ENCODE measurements at regions not wholly inside any gene's neighbourhood (a gene's known extent, or its start where the extent isn't known, plus 50 kb on each side); places are given as distances from the start of the nearest gene placed in this dataset.
"Not testable (repeated sequence)": the region's sequence is repeated elsewhere in the genome, so short reads cannot be mapped to it uniquely, and the experiment has no call there.

- peaks cover 29% of the 10 kb centered on the region for H3K4me1 Mint-ChIP-seq (ENCODE audit: low read depth)
- H3K27ac Mint-ChIP-seq, result no peak overlapping the region
- H3K36me3 Mint-ChIP-seq, result no peaks in the 10 kb centered on the region
- no peaks in the 10 kb centered on the region for H3K9me3 Mint-ChIP-seq (ENCODE audit: low read depth)
- H3K27me3 Mint-ChIP-seq, result no peaks in the 10 kb centered on the region
- no peak overlapping the region for H3K4me3 Mint-ChIP-seq
Measured at GRCh38 chr6:111925296-111925695, 52.0 kb upstream of the FYN start.

GRCh38 chr6:111926731-111927302 is 53.6 kb upstream of the FYN start:
- H3K36me3 Mint-ChIP-seq, result peaks cover 3% of the 10 kb centered on the region
- peaks cover 26% of the 10 kb centered on the region for H3K4me1 Mint-ChIP-seq (ENCODE audit: low read depth)
- no peak overlapping the region for H3K27ac Mint-ChIP-seq
- peaks cover 4% of the 10 kb centered on the region for H3K9me3 Mint-ChIP-seq (ENCODE audit: low read depth)
- H3K4me3 Mint-ChIP-seq, result no peak overlapping the region
- no peaks in the 10 kb centered on the region for H3K27me3 Mint-ChIP-seq

GRCh38 chr6:111927321-111927720 is 54.1 kb upstream of the FYN start:
- Mint-ChIP-seq H3K27ac (no peak overlapping the region), H3K27me3 (no peaks in the 10 kb centered on the region), H3K36me3 (peaks cover 7% of the 10 kb centered on the region), H3K9me3 (ENCODE audit: low read depth) (peaks cover 9% of the 10 kb centered on the region), H3K4me1 (ENCODE audit: low read depth) (peaks cover 23% of the 10 kb centered on the region), H3K4me3 (no peak overlapping the region)

GRCh38 chr6:111928139-111928538 is 54.9 kb upstream of the FYN start:
- Mint-ChIP-seq H3K27me3 (no peaks in the 10 kb centered on the region), H3K36me3 (peaks cover 7% of the 10 kb centered on the region), H3K27ac (no peak overlapping the region), H3K4me3 (no peak overlapping the region), H3K9me3 (ENCODE audit: low read depth) (peaks cover 15% of the 10 kb centered on the region), H3K4me1 (ENCODE audit: low read depth) (peaks cover 18% of the 10 kb centered on the region)

GRCh38 chr6:111934611-111935010 is 61.4 kb upstream of the FYN start:
- not testable (repeated sequence) for H3K27ac Mint-ChIP-seq; H3K4me3 Mint-ChIP-seq; H3K27me3 Mint-ChIP-seq; H3K4me1 Mint-ChIP-seq (ENCODE audit: low read depth)
- Mint-ChIP-seq H3K9me3 (ENCODE audit: low read depth) (peaks cover 15% of the 10 kb centered on the region), H3K36me3 (peaks cover 11% of the 10 kb centered on the region)

GRCh38 chr6:111936718-111937117 is 63.5 kb upstream of the FYN start:
- Mint-ChIP-seq H3K27ac (no peak overlapping the region), H3K36me3 (peaks cover 10% of the 10 kb centered on the region), H3K9me3 (ENCODE audit: low read depth) (peaks cover 12% of the 10 kb centered on the region), H3K4me3 (no peak overlapping the region), H3K4me1 (ENCODE audit: low read depth) (no peaks in the 10 kb centered on the region), H3K27me3 (no peaks in the 10 kb centered on the region)

GRCh38 chr6:111938710-111939109 is 65.5 kb upstream of the FYN start:
- Mint-ChIP-seq H3K27me3 (no peaks in the 10 kb centered on the region), H3K27ac (no peak overlapping the region), H3K4me3 (no peak overlapping the region), H3K36me3 (peaks cover 3% of the 10 kb centered on the region), H3K9me3 (ENCODE audit: low read depth) (no peaks in the 10 kb centered on the region), H3K4me1 (ENCODE audit: low read depth) (no peaks in the 10 kb centered on the region)

GRCh38 chr6:111939902-111940301 is 66.7 kb upstream of the FYN start:
- Mint-ChIP-seq H3K4me3 (no peak overlapping the region), H3K9me3 (ENCODE audit: low read depth) (no peaks in the 10 kb centered on the region), H3K27me3 (no peaks in the 10 kb centered on the region)

GRCh38 chr6:111940801-111941200 is 67.5 kb upstream of the FYN start:
- Mint-ChIP-seq H3K4me3 (no peak overlapping the region), H3K4me1 (ENCODE audit: low read depth) (no peaks in the 10 kb centered on the region), H3K9me3 (ENCODE audit: low read depth) (no peaks in the 10 kb centered on the region), H3K27me3 (no peaks in the 10 kb centered on the region), H3K27ac (no peak overlapping the region), H3K36me3 (peaks cover 3% of the 10 kb centered on the region)

More at GRCh38 chr6:111939902-111940301, 66.7 kb upstream of the FYN start:
- Mint-ChIP-seq H3K4me1 (ENCODE audit: low read depth) (no peaks in the 10 kb centered on the region), H3K27ac (no peak overlapping the region), H3K36me3 (peaks cover 3% of the 10 kb centered on the region)

GRCh38 chr6:111941686-111942330 is 68.6 kb upstream of the FYN start:
- no peak overlapping the region for H3K27ac Mint-ChIP-seq
- H3K4me1 Mint-ChIP-seq (ENCODE audit: low read depth), result no peaks in the 10 kb centered on the region
- H3K27me3 Mint-ChIP-seq, result no peaks in the 10 kb centered on the region
- H3K9me3 Mint-ChIP-seq (ENCODE audit: low read depth), result no peaks in the 10 kb centered on the region
- no peak overlapping the region for H3K4me3 Mint-ChIP-seq
- H3K36me3 Mint-ChIP-seq, result peaks cover 3% of the 10 kb centered on the region

- Mint-ChIP-seq H3K4me3 (no peak overlapping the region), H3K9me3 (ENCODE audit: low read depth) (no peaks in the 10 kb centered on the region), H3K27ac (no peak overlapping the region), H3K4me1 (ENCODE audit: low read depth) (no peaks in the 10 kb centered on the region), H3K27me3 (no peaks in the 10 kb centered on the region), H3K36me3 (peaks cover 3% of the 10 kb centered on the region)
Measured at GRCh38 chr6:111942561-111942960, 69.3 kb upstream of the FYN start.

GRCh38 chr6:111943266-111943665 is 70.0 kb upstream of the FYN start:
- Mint-ChIP-seq H3K36me3 (peaks cover 3% of the 10 kb centered on the region), H3K9me3 (ENCODE audit: low read depth) (no peaks in the 10 kb centered on the region), H3K27me3 (no peaks in the 10 kb centered on the region), H3K4me3 (no peak overlapping the region), H3K27ac (no peak overlapping the region), H3K4me1 (ENCODE audit: low read depth) (no peaks in the 10 kb centered on the region)

GRCh38 chr6:111943726-111944125 is 70.5 kb upstream of the FYN start:
- no peak overlapping the region for H3K27ac Mint-ChIP-seq
- no peaks in the 10 kb centered on the region for H3K4me1 Mint-ChIP-seq (ENCODE audit: low read depth)
- H3K4me3 Mint-ChIP-seq, result no peak overlapping the region
- H3K27me3 Mint-ChIP-seq, result no peaks in the 10 kb centered on the region
- H3K36me3 Mint-ChIP-seq, result peaks cover 3% of the 10 kb centered on the region
- H3K9me3 Mint-ChIP-seq (ENCODE audit: low read depth), result no peaks in the 10 kb centered on the region

- Mint-ChIP-seq H3K4me3 (no peak overlapping the region), H3K9me3 (ENCODE audit: low read depth) (no peaks in the 10 kb centered on the region), H3K4me1 (ENCODE audit: low read depth) (no peaks in the 10 kb centered on the region), H3K27ac (no peak overlapping the region), H3K36me3 (peaks cover 3% of the 10 kb centered on the region), H3K27me3 (no peaks in the 10 kb centered on the region)
Measured at GRCh38 chr6:111944541-111944940, 71.3 kb upstream of the FYN start.

- Mint-ChIP-seq H3K4me3 (no peak overlapping the region), H3K4me1 (ENCODE audit: low read depth) (peaks cover 5% of the 10 kb centered on the region), H3K27me3 (no peaks in the 10 kb centered on the region), H3K36me3 (no peaks in the 10 kb centered on the region), H3K9me3 (ENCODE audit: low read depth) (no peaks in the 10 kb centered on the region), H3K27ac (no peak overlapping the region)
Measured at GRCh38 chr6:111949546-111949945, 76.3 kb upstream of the FYN start.

- H3K4me3 Mint-ChIP-seq; H3K9me3 Mint-ChIP-seq (ENCODE audit: low read depth); H3K4me1 Mint-ChIP-seq (ENCODE audit: low read depth); H3K27me3 Mint-ChIP-seq; H3K36me3 Mint-ChIP-seq: not testable (repeated sequence)
- H3K27ac Mint-ChIP-seq, result peak overlapping the region; percentile 43
Measured at GRCh38 chr6:111949984-111950383, 76.7 kb upstream of the FYN start.
